Right lobe of liver (tissue), 6 donors: ENCODE measurements at regions not wholly inside any gene's neighbourhood (a gene's known extent, or its start where the extent isn't known, plus 50 kb on each side); places are given as distances from the start of the nearest gene placed in this dataset.
"Not testable (repeated sequence)": the region's sequence is repeated elsewhere in the genome, so short reads cannot be mapped to it uniquely, and the experiment has no call there.

Experiments
- ATAC-seq, 4 donors: fragments of 200-7000 bp; cut with Tn5 transposase; one replicate each; pipeline ENCODE4 v1.9.1; 2020; ENCODE audit warnings: mild to moderate bottlenecking in 4 of 4, moderate library complexity in 4 of 4
- DNase-seq, 3 donors: peaks; one replicate each; pipeline ENCODE4 v3.0.0-alpha.2; 2020
- H3K27ac ChIP-seq, 3 donors: fragments of 200-600 bp; one replicate each; pipeline ENCODE4 v1.8.0; 2022
- H3K27me3 ChIP-seq, 2 donors: fragments of 200-600 bp; one replicate each; pipeline ENCODE4 v1.8.0; 2022
- H3K36me3 ChIP-seq, 4 donors: fragments of 200-600 bp; sonication (generic) in 1 of 4; one replicate each; pipeline versions ENCODE4 v1.5.1 to v1.8.0; 2017 to 2022; ENCODE audit warnings: control low read depth in 1 of 4
- H3K4me1 ChIP-seq, 4 donors: fragments of 200-600 bp; sonication (generic) in 1 of 4; one replicate each; pipeline versions ENCODE4 v1.5.1 to v1.8.0; 2017 to 2022; ENCODE audit warnings: control low read depth in 1 of 4
- H3K4me3 ChIP-seq, 3 donors: fragments of 200-600 bp; one replicate each; pipeline ENCODE4 v1.8.0; 2022
- H3K9me3 ChIP-seq, 4 donors: fragments of 200-600 bp; sonication (generic) in 1 of 4; one replicate each; pipeline versions ENCODE4 v1.5.1 to v1.8.0; 2017 to 2022; ENCODE audit warnings: control low read depth in 1 of 4
- CTCF ChIP-seq, 4 donors: fragments of 200-600 bp in 3 of 4; fragments of 450-650 bp in 1 of 4; IDR thresholded peaks; one replicate each; pipeline versions ENCODE4 v1.5.1 to v1.8.0; 2016 to 2022; ENCODE audit warnings: antibody characterized with exemption in 4 of 4, mild to moderate bottlenecking in 2 of 4
- POLR2A ChIP-seq: fragments of 450-650 bp; IDR thresholded peaks from one replicate; pipeline ENCODE4 v1.6.1; 2017; ENCODE audit warnings: antibody characterized with exemption, mild to moderate bottlenecking
- WGBS: methylation state at CpG from one replicate; pipeline ENCODE4 v1.1.6; 2018; ENCODE audit warnings: low coverage, low lambda C conversion rate; ENCODE audit not compliant: insufficient coverage; ENCODE audit errors: missing lambda C conversion rate; 5-methylcytosine and 5-hydroxymethylcytosine counted together
- intact Hi-C, 2 donors: fragments of 100-400 bp; cut with DNase I; formaldehyde crosslinking; loops; one replicate each; pipeline versions ENCODE4 v1.11.2 to v1.14.1; 2022
- donor health status: DM: no; HTN: yes; CAD: no.
- donor health status: DM: no; HTN: no; CAD: no.
- donor health status: DM: no; HTN: no; CAD: no.
- donor health status: DM: no; HTN: yes; CAD: no.
- donor health status: DM: no; HTN: yes; CAD: no.

GRCh38 chr17:22518185-22518584 lies 825.9 kb downstream of the KCNJ18 start:
- Histone ChIP-seq H3K4me1 (no peaks in the 10 kb centered on the region), H3K27ac (no peak overlapping the region), H3K4me3 (no peak overlapping the region), H3K9me3 (no peaks in the 10 kb centered on the region), H3K36me3 (no peaks in the 10 kb centered on the region), H3K27me3 (no peaks in the 10 kb centered on the region)
- TF ChIP-seq POLR2A (no peak), CTCF (IDR thresholded peaks at IDR 0.05) (no peak)
- ATAC-seq (no peak), DNase-seq (no peak)
- 68% methylated on average over 6 of the region's 10 CpGs for WGBS
- intact Hi-C loops = no loop called here

GRCh38 chr17:22548873-22549272 lies 856.5 kb downstream of the KCNJ18 start:
- TF ChIP-seq CTCF (IDR thresholded peaks at IDR 0.05) = peak in 2 of 4 donors; percentile 10 to 12
- 47% methylated on average over 1 of the region's 1 CpG for WGBS
- intact Hi-C loops, H3K9me3 ChIP-seq, H3K27ac ChIP-seq, H3K36me3 ChIP-seq, H3K4me3 ChIP-seq, H3K4me1 ChIP-seq, DNase-seq, H3K27me3 ChIP-seq: not testable (repeated sequence)
- peak in 2 of 4 donors; percentile 42 to 44 for ATAC-seq

- H3K36me3 ChIP-seq, H3K27ac ChIP-seq, H3K4me3 ChIP-seq, DNase-seq, intact Hi-C loops, H3K4me1 ChIP-seq, H3K9me3 ChIP-seq, ATAC-seq, H3K27me3 ChIP-seq: not testable (repeated sequence)
- 72% methylated on average over 20 of the region's 23 CpGs for WGBS
These were observed 859.5 kb downstream of the KCNJ18 start for GRCh38 chr17:22551695-22552415.

- WGBS = 48% methylated on average over 9 of the region's 21 CpGs
- Histone ChIP-seq H3K36me3 (no peaks in the 10 kb centered on the region), H3K27ac (no peak overlapping the region), H3K27me3 (no peaks in the 10 kb centered on the region), H3K4me1 (no peaks in the 10 kb centered on the region), H3K4me3 (no peak overlapping the region), H3K9me3 (no peaks in the 10 kb centered on the region)
- TF ChIP-seq CTCF (IDR thresholded peaks at IDR 0.05) = no peak
- TF ChIP-seq POLR2A = no peak
- intact Hi-C loops = no loop called here
- DNase-seq = no peak
- ATAC-seq = no peak
These were observed 877.3 kb downstream of the KCNJ18 start for GRCh38 chr17:22569459-22570143.

GRCh38 chr17:22570144-22570845 lies 878.0 kb downstream of the KCNJ18 start:
- no peak for TF ChIP-seq CTCF (IDR thresholded peaks at IDR 0.05)
- TF ChIP-seq POLR2A = no peak
- H3K27me3 ChIP-seq = no peaks in the 10 kb centered on the region
- no peak for DNase-seq
- intact Hi-C loops = no loop called here
- WGBS = 63% methylated on average over 17 of the region's 17 CpGs
- no peak for ATAC-seq
- H3K4me1 ChIP-seq = no peaks in the 10 kb centered on the region
- H3K36me3 ChIP-seq = no peaks in the 10 kb centered on the region
- no peaks in the 10 kb centered on the region for H3K9me3 ChIP-seq
- no peak overlapping the region for H3K27ac ChIP-seq
- no peak overlapping the region for H3K4me3 ChIP-seq
